ENCODE measurements at regions not wholly inside any gene's neighbourhood (a gene's known extent, or its start where the extent isn't known, plus 50 kb on each side); places are given as distances from the start of the nearest gene placed in this dataset.

DNA sequence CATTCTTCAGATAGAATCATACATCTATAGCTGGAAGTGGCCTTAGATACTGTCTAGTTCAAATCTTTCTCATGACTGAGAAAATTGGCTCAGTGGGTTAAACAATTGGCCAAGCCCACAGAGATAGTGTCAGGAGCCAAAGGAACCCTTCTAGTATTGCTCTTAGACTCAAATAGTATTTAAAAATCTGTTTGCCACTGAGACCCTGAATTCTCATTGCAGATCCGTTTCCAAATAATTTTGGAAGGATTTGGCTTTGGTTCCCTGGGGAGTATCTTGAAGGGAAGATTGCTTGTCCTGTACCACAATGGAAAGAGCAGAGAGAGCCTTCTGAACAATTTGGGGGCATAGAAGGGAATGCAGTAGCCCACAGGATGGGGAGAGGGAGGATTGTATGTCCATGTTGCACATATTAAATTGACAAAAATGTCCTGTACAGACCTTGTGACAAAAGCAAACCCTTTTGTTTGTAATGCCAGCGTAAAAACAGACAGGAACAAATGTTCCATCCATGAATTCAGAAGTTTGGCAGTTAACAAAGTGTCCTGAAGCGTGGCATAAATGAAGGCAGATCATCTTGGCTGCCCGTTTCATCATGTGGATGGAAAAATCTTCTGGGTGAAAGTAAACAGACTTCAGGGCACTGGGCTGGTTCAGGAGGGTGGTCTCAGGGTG, 156.4 kb upstream of the RASGRP1 start:
- CTCF ChIA-PET, result interaction anchor here (1.0 kb wide), 1 partner anchor 21 kb away, joined by 4 read pairs; no protein-coding TSS in a partner anchor

DNA sequence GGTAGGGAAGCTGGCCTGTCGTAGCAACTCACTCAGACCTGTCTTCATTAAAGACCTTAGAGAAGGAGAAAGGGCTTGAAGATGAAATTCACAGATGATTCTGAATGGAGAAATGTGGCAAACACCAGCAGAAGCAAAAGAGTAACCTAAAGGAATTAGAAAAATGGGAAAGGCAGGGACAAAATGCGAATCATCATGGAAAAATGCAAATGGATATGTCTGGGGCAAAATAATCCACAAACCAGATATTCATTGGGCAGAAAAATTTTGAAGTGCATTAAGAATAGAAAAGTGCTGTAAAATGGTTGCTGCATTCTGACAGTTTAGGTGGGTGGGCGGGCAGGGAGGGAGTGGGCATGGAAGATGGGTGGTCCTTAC, 156.9 kb upstream of the RASGRP1 start:
- H3K9me3 Mint-ChIP-seq, result peaks cover 4% of the 10 kb centered on the region; the same call in 1 of the 2 replicates
- H3K27me3 Mint-ChIP-seq (ENCODE audit: low read depth), result no peaks in the 10 kb centered on the region; the same call in 1 of the 2 replicates
- ATAC-seq (no peak), DNase-seq (ENCODE audit: low spot score) (no peak)
- no peak overlapping the region for H3K4me3 Mint-ChIP-seq
- no peaks in the 10 kb centered on the region for H3K36me3 Mint-ChIP-seq
- no peak overlapping the region for H3K27ac Mint-ChIP-seq
- ChIA-PET CTCF (no interaction called here), POLR2A (no interaction called here)
- no peaks in the 10 kb centered on the region for H3K4me1 Mint-ChIP-seq
- TF ChIP-seq RELA (CRISPR knock-in tag; IDR thresholded peaks at IDR 0.05; ENCODE audit: borderline replicate concordance), result no peak
- TF ChIP-seq JUN (CRISPR knock-in tag; IDR thresholded peaks at IDR 0.05), result no peak
- TF ChIP-seq SMAD3 (CRISPR knock-in tag; IDR thresholded peaks at IDR 0.05; ENCODE audit: borderline replicate concordance), result no peak

More for the DNA sequence above, 156.4 kb upstream of the RASGRP1 start:
- POLR2A ChIA-PET, result no interaction called here
- DNase-seq (ENCODE audit: low spot score) (no peak), ATAC-seq (no peak)
- Mint-ChIP-seq H3K9me3 (peaks cover 9% of the 10 kb centered on the region), H3K4me3 (no peak overlapping the region), H3K4me1 (no peaks in the 10 kb centered on the region), H3K27me3 (ENCODE audit: low read depth) (no peaks in the 10 kb centered on the region; the same call in 1 of the 2 replicates), H3K36me3 (no peaks in the 10 kb centered on the region), H3K27ac (no peak overlapping the region; the same call in 1 of the 2 replicates)
- TF ChIP-seq NR2C2 (CRISPR knock-in tag; IDR thresholded peaks at IDR 0.05), result no peak
- no peak for TF ChIP-seq ESRRA (CRISPR knock-in tag; IDR thresholded peaks at IDR 0.05; ENCODE audit: borderline replicate concordance)
- TF ChIP-seq FOXJ3 (CRISPR knock-in tag; IDR thresholded peaks at IDR 0.05; ENCODE audit: borderline replicate concordance), result no peak
- TF ChIP-seq, protein P1, sequence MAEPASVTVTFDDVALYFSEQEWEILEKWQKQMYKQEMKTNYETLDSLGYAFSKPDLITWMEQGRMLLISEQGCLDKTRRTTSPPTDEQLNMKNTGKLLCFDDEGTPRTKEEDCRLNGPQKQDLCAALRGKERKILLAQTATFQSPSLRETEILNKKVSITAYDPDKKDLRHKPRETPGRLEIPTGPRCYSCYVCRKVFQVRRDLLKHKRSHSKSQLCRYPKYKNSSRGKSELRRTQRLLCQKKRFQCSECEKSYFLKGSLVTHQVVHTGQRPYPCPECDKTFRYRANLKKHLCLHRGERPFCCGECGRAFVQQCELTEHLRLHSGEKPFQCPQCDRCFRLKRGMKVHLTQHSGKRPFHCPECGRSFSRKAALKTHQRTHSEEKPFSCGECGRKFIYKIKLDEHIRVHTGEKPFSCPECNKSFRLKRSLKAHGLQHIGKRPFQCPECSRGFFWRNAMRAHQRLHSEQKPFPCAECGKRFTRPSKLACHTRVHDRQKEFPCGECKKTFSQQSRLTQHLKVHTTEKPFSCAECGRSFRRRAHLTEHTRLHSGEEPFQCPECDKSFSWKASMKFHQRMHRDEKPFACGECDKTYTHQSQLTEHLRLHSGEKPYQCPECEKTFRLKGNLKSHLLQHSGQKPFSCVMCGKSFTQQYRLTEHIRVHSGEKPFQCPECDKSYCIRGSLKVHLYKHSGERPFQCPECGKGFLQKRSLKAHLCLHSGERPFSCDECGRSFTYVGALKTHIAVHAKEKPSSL (CRISPR knock-in tag; conservative IDR thresholded peaks at IDR 0.05), result no peak

DNA sequence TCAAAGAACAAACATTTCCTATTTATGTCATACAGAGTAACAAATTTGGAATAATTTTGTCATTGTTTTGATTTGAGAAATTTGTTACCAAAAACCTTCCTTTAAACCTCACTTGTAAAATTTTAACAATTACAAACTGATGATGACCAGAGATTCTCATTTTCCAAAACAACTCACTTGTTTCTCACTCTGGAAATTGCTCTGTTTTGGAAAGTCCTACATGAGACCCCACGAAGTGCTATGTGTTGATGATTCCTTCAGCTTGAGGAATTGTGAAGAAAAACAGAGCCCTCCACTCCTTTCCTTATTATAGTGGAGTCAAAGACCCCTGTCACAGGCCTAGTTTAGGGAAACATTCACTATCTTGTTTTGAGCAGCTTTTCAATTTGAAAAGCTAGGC, 157.6 kb upstream of the RASGRP1 start:
- DNase-seq (ENCODE audit: low spot score), result no peak
- Mint-ChIP-seq H3K27me3 (ENCODE audit: low read depth) (no peaks in the 10 kb centered on the region; the same call in 1 of the 2 replicates), H3K9me3 (no peaks in the 10 kb centered on the region), H3K4me3 (no peak overlapping the region), H3K4me1 (no peaks in the 10 kb centered on the region), H3K36me3 (no peaks in the 10 kb centered on the region), H3K27ac (no peak overlapping the region)
- CTCF ChIA-PET, result interaction anchor here (1.6 kb wide), 1 partner anchor 158 kb away, joined by 7 read pairs; no protein-coding TSS in a partner anchor
- POLR2A ChIA-PET, result no interaction called here
- no peak for ATAC-seq
- TF ChIP-seq, protein P2, sequence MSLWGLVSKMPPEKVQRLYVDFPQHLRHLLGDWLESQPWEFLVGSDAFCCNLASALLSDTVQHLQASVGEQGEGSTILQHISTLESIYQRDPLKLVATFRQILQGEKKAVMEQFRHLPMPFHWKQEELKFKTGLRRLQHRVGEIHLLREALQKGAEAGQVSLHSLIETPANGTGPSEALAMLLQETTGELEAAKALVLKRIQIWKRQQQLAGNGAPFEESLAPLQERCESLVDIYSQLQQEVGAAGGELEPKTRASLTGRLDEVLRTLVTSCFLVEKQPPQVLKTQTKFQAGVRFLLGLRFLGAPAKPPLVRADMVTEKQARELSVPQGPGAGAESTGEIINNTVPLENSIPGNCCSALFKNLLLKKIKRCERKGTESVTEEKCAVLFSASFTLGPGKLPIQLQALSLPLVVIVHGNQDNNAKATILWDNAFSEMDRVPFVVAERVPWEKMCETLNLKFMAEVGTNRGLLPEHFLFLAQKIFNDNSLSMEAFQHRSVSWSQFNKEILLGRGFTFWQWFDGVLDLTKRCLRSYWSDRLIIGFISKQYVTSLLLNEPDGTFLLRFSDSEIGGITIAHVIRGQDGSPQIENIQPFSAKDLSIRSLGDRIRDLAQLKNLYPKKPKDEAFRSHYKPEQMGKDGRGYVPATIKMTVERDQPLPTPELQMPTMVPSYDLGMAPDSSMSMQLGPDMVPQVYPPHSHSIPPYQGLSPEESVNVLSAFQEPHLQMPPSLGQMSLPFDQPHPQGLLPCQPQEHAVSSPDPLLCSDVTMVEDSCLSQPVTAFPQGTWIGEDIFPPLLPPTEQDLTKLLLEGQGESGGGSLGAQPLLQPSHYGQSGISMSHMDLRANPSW (CRISPR knock-in tag; conservative IDR thresholded peaks at IDR 0.05; ENCODE audit: low read depth), result no peak
- TF ChIP-seq CREM (CRISPR knock-in tag; IDR thresholded peaks at IDR 0.05), result no peak
- no peak for TF ChIP-seq NR1H2 (CRISPR knock-in tag; IDR thresholded peaks at IDR 0.05)
- TF ChIP-seq GTF2I (CRISPR knock-in tag; conservative IDR thresholded peaks at IDR 0.05), result no peak
- no peak for TF ChIP-seq SMAD4 (CRISPR knock-in tag; IDR thresholded peaks at IDR 0.05)
- TF ChIP-seq NR2C2 (CRISPR knock-in tag; IDR thresholded peaks at IDR 0.05), result no peak
- no peak for TF ChIP-seq MYBL2 (CRISPR knock-in tag; IDR thresholded peaks at IDR 0.05)
- TF ChIP-seq JAZF1 (CRISPR knock-in tag; IDR thresholded peaks at IDR 0.05), result no peak
- TF ChIP-seq, protein P3, sequence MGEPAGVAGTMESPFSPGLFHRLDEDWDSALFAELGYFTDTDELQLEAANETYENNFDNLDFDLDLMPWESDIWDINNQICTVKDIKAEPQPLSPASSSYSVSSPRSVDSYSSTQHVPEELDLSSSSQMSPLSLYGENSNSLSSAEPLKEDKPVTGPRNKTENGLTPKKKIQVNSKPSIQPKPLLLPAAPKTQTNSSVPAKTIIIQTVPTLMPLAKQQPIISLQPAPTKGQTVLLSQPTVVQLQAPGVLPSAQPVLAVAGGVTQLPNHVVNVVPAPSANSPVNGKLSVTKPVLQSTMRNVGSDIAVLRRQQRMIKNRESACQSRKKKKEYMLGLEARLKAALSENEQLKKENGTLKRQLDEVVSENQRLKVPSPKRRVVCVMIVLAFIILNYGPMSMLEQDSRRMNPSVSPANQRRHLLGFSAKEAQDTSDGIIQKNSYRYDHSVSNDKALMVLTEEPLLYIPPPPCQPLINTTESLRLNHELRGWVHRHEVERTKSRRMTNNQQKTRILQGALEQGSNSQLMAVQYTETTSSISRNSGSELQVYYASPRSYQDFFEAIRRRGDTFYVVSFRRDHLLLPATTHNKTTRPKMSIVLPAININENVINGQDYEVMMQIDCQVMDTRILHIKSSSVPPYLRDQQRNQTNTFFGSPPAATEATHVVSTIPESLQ (CRISPR knock-in tag; IDR thresholded peaks at IDR 0.05), result no peak
- TF ChIP-seq, protein P4, sequence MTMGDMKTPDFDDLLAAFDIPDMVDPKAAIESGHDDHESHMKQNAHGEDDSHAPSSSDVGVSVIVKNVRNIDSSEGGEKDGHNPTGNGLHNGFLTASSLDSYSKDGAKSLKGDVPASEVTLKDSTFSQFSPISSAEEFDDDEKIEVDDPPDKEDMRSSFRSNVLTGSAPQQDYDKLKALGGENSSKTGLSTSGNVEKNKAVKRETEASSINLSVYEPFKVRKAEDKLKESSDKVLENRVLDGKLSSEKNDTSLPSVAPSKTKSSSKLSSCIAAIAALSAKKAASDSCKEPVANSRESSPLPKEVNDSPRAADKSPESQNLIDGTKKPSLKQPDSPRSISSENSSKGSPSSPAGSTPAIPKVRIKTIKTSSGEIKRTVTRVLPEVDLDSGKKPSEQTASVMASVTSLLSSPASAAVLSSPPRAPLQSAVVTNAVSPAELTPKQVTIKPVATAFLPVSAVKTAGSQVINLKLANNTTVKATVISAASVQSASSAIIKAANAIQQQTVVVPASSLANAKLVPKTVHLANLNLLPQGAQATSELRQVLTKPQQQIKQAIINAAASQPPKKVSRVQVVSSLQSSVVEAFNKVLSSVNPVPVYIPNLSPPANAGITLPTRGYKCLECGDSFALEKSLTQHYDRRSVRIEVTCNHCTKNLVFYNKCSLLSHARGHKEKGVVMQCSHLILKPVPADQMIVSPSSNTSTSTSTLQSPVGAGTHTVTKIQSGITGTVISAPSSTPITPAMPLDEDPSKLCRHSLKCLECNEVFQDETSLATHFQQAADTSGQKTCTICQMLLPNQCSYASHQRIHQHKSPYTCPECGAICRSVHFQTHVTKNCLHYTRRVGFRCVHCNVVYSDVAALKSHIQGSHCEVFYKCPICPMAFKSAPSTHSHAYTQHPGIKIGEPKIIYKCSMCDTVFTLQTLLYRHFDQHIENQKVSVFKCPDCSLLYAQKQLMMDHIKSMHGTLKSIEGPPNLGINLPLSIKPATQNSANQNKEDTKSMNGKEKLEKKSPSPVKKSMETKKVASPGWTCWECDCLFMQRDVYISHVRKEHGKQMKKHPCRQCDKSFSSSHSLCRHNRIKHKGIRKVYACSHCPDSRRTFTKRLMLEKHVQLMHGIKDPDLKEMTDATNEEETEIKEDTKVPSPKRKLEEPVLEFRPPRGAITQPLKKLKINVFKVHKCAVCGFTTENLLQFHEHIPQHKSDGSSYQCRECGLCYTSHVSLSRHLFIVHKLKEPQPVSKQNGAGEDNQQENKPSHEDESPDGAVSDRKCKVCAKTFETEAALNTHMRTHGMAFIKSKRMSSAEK (CRISPR knock-in tag; IDR thresholded peaks at IDR 0.05; ENCODE audit: borderline replicate concordance), result no peak
- TF ChIP-seq MXD4 (CRISPR knock-in tag; IDR thresholded peaks at IDR 0.05; ENCODE audit: borderline replicate concordance), result no peak
- TF ChIP-seq SOX15 (CRISPR knock-in tag; IDR thresholded peaks at IDR 0.05), result no peak
- TF ChIP-seq TEAD1 (CRISPR knock-in tag; IDR thresholded peaks at IDR 0.05), result no peak
- no peak for TF ChIP-seq TCF7 (CRISPR knock-in tag; IDR thresholded peaks at IDR 0.05; ENCODE audit: low read depth)
- TF ChIP-seq ESRRA (CRISPR knock-in tag; IDR thresholded peaks at IDR 0.05; ENCODE audit: borderline replicate concordance), result no peak
- TF ChIP-seq, protein P5, sequence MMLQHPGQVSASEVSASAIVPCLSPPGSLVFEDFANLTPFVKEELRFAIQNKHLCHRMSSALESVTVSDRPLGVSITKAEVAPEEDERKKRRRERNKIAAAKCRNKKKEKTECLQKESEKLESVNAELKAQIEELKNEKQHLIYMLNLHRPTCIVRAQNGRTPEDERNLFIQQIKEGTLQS (CRISPR knock-in tag; conservative IDR thresholded peaks at IDR 0.05), result no peak
